NCI-H82 treated with DMSO at 0.1 percent for 48 hours (cell line): ENCODE measurements at regions not wholly inside any gene's neighbourhood (a gene's known extent, or its start where the extent isn't known, plus 50 kb on each side); places are given as distances from the start of the nearest gene placed in this dataset.
"Not testable (repeated sequence)": the region's sequence is repeated elsewhere in the genome, so short reads cannot be mapped to it uniquely, and the experiment has no call there.

Experiments
- DNase-seq: peaks from one replicate; lab custom pipeline; 2025; ENCODE audit not compliant: unreplicated experiment; lab: John Stamatoyannopoulos, UW

GRCh38 chr21:14757533-14758327, 211.6 kb upstream of the SAMSN1 start:
- DNase-seq, result no peak

- DNase-seq, result no peak
Measured at GRCh38 chr21:14755086-14755485, 209.0 kb upstream of the SAMSN1 start.

- no peak for DNase-seq
Measured at GRCh38 chr21:14754682-14755081, 208.6 kb upstream of the SAMSN1 start.

GRCh38 chr21:14754259-14754604, 208.1 kb upstream of the SAMSN1 start:
- no peak for DNase-seq

- no peak for DNase-seq
Measured at GRCh38 chr21:14753466-14754258, 207.5 kb upstream of the SAMSN1 start.

GRCh38 chr21:14753069-14753465, 207.0 kb upstream of the SAMSN1 start:
- DNase-seq, result no peak

- DNase-seq, result no peak
Measured at GRCh38 chr21:14752345-14752909, 206.3 kb upstream of the SAMSN1 start.

- DNase-seq, result no peak
Measured at GRCh38 chr21:14751602-14752344, 205.7 kb upstream of the SAMSN1 start.

- DNase-seq, result no peak
Measured at GRCh38 chr21:14751011-14751410, 204.9 kb upstream of the SAMSN1 start.

- DNase-seq, result no peak
Measured at GRCh38 chr21:14750041-14750440, 203.9 kb upstream of the SAMSN1 start.

- no peak for DNase-seq
Measured at GRCh38 chr21:14748662-14749061, 202.5 kb upstream of the SAMSN1 start.

GRCh38 chr21:14744368-14744767, 198.3 kb upstream of the SAMSN1 start:
- DNase-seq, result no peak

- no peak for DNase-seq
Measured at GRCh38 chr21:14742119-14742518, 196.0 kb upstream of the SAMSN1 start.

GRCh38 chr21:14741256-14741655, 195.1 kb upstream of the SAMSN1 start:
- no peak for DNase-seq

GRCh38 chr21:14740692-14741091, 194.6 kb upstream of the SAMSN1 start:
- no peak for DNase-seq

GRCh38 chr21:14740116-14740515, 194.0 kb upstream of the SAMSN1 start:
- no peak for DNase-seq

GRCh38 chr21:14739590-14739989, 193.5 kb upstream of the SAMSN1 start:
- DNase-seq, result no peak

GRCh38 chr21:14738576-14738975, 192.5 kb upstream of the SAMSN1 start:
- DNase-seq, result not testable (repeated sequence)

GRCh38 chr21:14737922-14738321, 191.8 kb upstream of the SAMSN1 start:
- DNase-seq, result peak; percentile 59

GRCh38 chr21:14737284-14737691, 191.2 kb upstream of the SAMSN1 start:
- no peak for DNase-seq

GRCh38 chr21:14736672-14737071, 190.6 kb upstream of the SAMSN1 start:
- DNase-seq, result no peak
